GM19043 (cell line): ENCODE measurements at regions not wholly inside any gene's neighbourhood (a gene's known extent, or its start where the extent isn't known, plus 50 kb on each side); places are given as distances from the start of the nearest gene placed in this dataset.
"Not testable (repeated sequence)": the region's sequence is repeated elsewhere in the genome, so short reads cannot be mapped to it uniquely, and the experiment has no call there.

Experiments used
- ATAC-seq: cut with Tn5 transposase; IDR thresholded peaks from one replicate; pipeline ENCODE4 v1.9.1; 2021; ENCODE audit warnings: low read depth; ENCODE audit not compliant: unreplicated experiment

- no peak for ATAC-seq
These were observed 249.9 kb downstream of the PAPSS1 start for GRCh38 chr4:107470173-107470572.

DNA sequence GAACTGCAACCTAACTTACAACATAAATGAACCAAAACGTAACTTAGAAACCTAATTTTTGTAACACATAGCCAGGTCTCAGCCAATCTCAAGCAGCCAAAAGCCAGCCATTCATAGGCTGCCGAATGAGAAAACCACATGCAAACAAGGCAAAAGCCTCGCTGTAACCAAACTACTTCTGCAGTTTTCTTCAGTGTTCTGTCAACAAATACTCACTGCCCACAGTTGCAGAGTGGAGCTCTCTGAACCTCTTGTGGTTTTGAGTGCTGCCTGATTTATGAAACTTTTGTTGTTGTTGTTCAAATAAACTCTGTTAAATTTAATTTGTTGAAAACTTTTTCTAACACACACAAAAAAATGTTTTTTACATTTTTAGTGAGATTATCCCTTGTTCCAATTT, 251.2 kb downstream of the PAPSS1 start:
- ATAC-seq: no peak

DNA sequence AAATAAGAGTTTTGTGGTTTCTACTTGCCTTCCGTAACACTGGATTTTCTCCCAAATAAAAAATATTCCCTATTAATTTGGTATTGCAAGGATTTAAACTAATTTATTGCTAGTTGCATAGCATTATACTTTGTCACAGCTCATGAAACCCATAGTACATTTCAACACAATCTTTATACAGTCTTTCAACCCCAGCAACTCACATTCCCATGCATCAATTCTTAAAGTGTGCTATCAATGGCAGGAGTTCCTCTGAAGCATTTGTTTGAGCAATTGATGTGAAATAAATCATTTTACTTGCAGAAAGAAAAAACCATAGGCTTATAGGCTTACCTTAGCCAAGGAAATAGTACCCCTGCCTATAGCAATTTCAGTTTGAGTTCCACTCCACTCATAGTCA, 251.9 kb downstream of the PAPSS1 start:
- ATAC-seq: no peak

DNA sequence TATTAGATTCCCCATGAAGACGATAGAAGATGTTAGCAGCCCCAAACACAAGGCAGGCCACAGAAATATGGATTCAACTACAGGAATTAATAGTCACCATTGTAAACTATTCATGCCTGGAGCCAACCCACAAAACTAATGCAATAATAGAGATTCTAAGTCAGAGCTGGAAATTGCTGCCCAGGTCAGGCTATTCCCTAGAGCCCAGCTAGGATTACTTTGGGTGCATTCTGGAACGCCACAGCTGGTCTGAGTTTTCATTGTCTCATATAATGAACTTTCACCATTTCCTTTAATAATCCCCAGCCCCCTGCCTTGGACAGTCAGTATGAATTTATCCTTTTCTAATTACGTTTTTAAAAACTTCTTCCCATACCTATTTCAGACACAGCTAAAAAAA, 252.6 kb downstream of the PAPSS1 start:
- ATAC-seq: no peak

- no peak for ATAC-seq
These were observed 261.8 kb downstream of the PAPSS1 start for GRCh38 chr4:107458194-107458593.

- no peak for ATAC-seq
These were observed 266.0 kb downstream of the PAPSS1 start for GRCh38 chr4:107453987-107454386.

- no peak for ATAC-seq
These were observed 267.1 kb downstream of the PAPSS1 start for GRCh38 chr4:107452717-107453630.

DNA sequence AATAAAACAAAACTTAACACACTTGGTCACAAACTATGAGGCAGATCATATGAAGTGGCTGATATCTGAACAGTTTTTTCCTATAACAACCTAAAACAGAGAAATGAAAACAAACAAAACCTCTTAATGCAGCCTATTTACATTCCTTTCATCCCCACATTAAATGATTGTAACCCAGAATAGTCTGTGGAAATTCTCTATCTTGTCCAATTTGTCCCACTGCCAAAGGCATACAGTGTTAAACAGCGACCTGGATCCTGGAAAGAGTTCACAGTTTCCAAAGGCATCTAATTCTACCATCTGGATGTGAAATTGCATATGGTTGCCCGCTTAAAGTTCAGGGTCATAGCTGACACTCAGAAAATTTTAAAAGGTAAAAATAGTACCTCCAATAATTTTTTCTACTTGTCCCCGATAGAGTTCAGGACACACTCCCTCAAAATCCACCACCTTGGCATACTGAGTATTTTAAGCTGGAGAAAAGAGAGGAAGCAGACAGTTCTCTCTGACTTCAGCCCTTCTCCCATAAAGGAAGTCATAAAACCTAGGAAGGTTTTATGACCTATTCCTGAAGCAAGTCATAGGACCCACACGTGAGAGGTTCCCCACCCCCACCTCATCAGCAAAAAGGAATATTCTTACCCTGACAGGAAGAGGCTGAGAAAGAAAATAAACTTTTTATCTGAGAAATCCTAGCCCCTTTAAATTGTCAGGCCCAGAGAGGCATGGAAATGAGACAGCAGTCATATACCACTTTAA, 270.2 kb downstream of the PAPSS1 start:
- ATAC-seq: no peak

DNA sequence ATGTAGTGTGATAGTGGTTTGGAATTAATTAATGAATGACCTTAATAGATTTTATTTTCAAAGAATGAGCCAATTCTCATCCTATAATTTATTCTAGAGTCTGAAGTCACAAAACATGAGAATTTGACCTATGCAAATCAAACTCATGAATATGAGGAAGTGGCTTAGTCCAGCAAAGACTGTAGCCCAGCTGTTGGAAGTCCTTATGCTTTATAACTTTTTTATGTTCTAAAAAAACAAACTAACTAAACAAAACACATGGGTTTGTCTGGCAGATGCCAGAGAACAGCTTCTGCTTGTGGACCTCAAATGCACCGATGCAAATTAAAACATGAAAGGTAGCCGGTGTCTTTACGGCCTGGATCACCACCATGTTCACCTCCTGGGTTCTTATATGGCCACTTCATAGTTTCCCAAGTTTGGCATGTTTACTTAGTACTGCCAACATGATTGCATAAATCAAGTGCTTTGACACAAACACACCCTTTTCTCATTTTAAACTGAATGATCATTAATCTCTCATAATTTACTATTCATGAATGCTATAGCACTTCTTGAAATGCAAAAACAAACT, 277.4 kb downstream of the PAPSS1 start:
- no peak for ATAC-seq

DNA sequence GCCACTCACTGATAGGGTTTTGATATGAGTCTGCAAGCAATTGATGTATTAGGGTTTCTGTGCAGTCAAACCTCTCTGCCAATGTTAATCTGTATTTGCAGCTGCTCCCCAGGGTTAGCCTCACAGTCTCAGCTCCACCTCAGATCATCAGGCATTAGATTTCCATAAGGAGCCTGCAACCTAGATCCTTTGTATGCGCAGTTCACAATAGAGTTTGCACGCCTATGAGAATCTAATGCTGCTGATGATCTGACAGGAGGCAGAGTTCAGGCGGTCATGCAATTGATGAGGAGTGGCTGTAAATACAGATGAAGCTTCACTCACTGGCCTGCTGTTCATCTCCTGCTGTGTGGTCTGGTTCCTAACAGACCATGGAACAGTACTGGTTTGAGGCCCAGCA, 280.6 kb downstream of the PAPSS1 start:
- no peak for ATAC-seq

GRCh38 chr4:107436471-107436870, 283.6 kb downstream of the PAPSS1 start:
- not testable (repeated sequence) for ATAC-seq

GRCh38 chr4:107432451-107432850, 287.6 kb downstream of the PAPSS1 start:
- no peak for ATAC-seq

GRCh38 chr4:107423677-107424405, 296.2 kb downstream of the PAPSS1 start:
- ATAC-seq: no peak

DNA sequence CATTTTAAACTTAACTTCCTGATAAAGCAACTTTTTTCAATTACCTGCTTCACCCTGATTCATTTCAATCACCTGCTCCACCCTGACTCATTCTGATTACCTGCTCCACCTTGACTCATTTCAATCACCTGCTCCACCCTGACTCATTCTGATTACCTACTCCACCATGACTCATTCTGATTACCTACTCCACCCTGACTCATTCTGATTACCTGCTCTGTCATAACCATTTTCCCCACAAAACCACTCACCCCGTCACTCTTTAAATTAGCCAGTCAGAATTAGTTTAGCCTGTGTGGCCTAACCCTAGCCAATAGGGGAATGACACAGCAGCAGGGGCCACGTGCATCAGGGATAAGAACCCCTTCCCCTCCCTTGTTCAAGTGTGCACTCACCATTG, 300.5 kb downstream of the PAPSS1 start:
- not testable (repeated sequence) for ATAC-seq

GRCh38 chr4:107419052-107419451, 301.0 kb downstream of the PAPSS1 start:
- no peak for ATAC-seq

DNA sequence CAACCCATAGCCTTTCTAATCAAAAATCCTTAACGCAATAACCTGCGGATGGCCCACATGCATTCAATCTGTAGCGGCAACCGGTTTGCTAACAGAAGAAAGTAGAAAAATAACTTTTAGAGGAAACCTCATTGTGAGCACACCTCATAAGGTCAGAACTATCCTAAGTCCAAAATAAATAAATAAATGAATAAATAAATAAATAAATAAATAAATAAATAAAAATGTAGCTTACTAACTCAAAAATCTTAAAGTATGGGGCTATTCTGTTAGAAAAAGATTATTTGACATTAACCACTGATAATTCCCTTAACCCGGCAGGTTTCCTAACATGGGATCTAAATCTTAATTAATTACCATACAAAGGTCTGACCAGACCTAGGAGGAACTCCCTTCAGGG, 304.5 kb downstream of the PAPSS1 start:
- not testable (repeated sequence) for ATAC-seq

GRCh38 chr4:107409872-107410271, 310.2 kb downstream of the PAPSS1 start:
- ATAC-seq: not testable (repeated sequence)

DNA sequence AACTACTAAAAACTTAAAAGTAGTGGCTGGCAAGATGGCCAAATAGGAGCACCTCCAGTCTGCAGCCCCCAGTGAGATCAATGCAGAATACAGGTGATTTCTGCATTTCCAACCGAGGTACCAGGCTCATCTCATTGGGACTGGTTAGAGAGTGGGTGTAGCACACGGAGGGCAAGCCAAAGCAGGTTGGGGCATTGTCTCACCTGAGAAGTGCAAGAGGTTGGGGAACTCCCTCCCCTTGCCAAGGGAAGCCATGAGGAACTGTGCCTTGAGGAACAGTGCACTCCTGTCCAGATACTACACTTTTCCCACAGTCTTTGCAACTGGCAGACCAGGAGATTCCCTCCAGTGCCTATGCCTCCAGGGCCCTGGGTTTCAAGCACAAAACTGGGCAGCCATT, 311.1 kb downstream of the PAPSS1 start:
- ATAC-seq: no peak

DNA sequence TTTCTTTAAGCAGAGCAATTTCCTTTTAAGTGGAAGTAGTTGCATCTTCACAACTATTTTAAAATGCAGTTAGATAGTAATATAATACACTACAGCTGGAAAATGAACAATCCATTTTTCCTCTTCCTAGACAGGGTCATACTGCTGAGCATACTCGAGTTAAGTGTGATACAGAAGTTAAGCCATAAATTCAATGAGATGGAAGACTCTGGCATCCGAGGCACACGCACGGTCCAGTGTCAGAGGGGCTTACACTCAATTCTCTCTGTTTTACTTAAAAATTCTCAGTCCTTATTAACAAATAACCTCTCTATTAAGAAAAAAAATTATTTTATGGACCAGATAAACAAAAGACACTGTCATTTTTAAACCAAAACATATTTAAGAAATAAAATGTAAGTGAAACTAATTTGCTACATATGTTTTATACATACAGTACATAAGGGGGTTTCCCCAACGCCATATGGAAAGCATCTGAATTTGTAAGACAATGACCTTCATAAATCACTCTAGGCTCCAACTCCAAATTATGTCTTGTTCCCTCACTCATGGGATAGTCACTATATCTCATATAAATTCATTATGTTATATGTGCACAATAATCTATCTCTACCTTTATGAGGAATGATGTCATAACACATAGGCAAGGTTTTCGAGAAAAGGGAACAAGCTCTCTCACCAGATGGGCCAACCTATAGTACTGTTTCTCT, 315.3 kb downstream of the PAPSS1 start:
- no peak for ATAC-seq

DNA sequence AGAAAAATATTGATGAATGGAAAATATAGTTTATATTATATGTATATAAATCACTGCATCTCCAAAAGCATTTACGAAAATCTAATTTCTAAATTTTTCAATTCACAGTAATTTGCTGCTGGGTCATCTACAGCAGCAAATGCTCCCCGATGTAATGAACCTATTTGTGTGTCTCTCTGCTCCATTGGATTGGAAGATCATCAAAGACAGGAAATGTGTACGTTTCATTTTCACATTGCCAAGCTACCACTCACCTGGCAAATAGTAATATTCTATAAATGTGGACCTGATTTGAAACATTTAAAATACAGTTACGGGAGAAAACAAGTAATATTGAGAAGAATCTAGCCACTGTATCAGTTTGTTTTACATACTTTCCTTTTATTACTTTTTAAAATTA, 317.7 kb downstream of the PAPSS1 start:
- ATAC-seq: no peak
